HCT116 (cell line): ENCODE measurements at regions not wholly inside any gene's neighbourhood (a gene's known extent, or its start where the extent isn't known, plus 50 kb on each side); places are given as distances from the start of the nearest gene placed in this dataset.

ENCODE experiments used
- FOSL1 ChIP-seq: IDR thresholded peaks from 2 replicates; pipeline ENCODE4 v1.6.1; 2012; ENCODE audit warnings: low read depth
- POLR2A ChIP-seq: IDR thresholded peaks from 2 replicates; pipeline ENCODE4 v1.7.0; 2011; ENCODE audit warnings: borderline replicate concordance; ENCODE audit not compliant: insufficient read depth, insufficient read length; ENCODE audit errors: extremely low read depth
- SRF ChIP-seq: IDR thresholded peaks from 2 replicates; pipeline ENCODE4 v1.6.1; 2012; ENCODE audit warnings: low read depth
- ZNF274 ChIP-seq: fragments of 200-500 bp; sonication (Bioruptor generic); IDR thresholded peaks from 2 replicates; pipeline ENCODE4 v1.6.1; 2014; ENCODE audit warnings: mild to moderate bottlenecking, low read depth, low read length, inconsistent platforms
- TF ChIP-seq, protein P1 (sequence below), 3 experiments: fragments of 200-600 bp in 1 of 3; sonication (generic) in 1 of 3; IDR thresholded peaks in 2 of 3; conservative IDR thresholded peaks in 1 of 3; 2 replicates each; pipeline ENCODE4 v1.5.1; 2012 to 2017; ENCODE audit warnings: low read depth in 2 of 3, low read length in 2 of 3, antibody characterized with exemption in 1 of 3, borderline replicate concordance in 1 of 3, control low read depth in 1 of 3, mild to moderate bottlenecking in 1 of 3, mixed read lengths in 1 of 3, mixed run types in 1 of 3, moderate library complexity in 1 of 3; ENCODE audit not compliant: insufficient read depth in 1 of 3
- TF ChIP-seq, protein P2 (sequence below): IDR thresholded peaks from 2 replicates; pipeline ENCODE4 v1.6.1; 2012; ENCODE audit warnings: low read depth

DNA sequence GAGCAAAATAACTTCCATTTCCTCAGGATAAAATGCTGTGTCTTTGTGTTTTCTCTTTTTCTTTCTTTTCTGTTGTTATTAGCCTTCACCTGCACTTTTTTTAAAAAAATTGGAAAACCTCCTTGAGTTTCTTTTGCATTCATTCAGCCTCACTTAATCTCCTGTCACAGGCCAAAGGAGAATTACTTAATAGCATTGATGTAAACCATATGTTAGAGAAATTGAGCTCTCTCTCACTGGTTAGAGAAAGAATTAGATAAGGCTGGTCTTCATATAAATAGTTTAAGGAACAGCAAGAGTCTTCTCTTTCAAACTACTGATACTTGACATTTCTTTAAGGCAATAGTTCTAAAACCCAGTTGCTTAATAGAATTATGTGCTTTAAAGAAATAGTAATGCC, 564.2 kb downstream of the TFAP2B start:
- TF ChIP-seq, protein P1, sequence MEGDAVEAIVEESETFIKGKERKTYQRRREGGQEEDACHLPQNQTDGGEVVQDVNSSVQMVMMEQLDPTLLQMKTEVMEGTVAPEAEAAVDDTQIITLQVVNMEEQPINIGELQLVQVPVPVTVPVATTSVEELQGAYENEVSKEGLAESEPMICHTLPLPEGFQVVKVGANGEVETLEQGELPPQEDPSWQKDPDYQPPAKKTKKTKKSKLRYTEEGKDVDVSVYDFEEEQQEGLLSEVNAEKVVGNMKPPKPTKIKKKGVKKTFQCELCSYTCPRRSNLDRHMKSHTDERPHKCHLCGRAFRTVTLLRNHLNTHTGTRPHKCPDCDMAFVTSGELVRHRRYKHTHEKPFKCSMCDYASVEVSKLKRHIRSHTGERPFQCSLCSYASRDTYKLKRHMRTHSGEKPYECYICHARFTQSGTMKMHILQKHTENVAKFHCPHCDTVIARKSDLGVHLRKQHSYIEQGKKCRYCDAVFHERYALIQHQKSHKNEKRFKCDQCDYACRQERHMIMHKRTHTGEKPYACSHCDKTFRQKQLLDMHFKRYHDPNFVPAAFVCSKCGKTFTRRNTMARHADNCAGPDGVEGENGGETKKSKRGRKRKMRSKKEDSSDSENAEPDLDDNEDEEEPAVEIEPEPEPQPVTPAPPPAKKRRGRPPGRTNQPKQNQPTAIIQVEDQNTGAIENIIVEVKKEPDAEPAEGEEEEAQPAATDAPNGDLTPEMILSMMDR (IDR thresholded peaks at IDR 0.05 in 2 of 3, conservative IDR thresholded peaks at IDR 0.05 in 1 of 3; ENCODE audit: borderline replicate concordance in 1 of 3, insufficient read depth in 1 of 3, low read depth in 2 of 3, low read length in 2 of 3), result no peak
- TF ChIP-seq SRF (no peak), POLR2A (no peak), FOSL1 (no peak), ZNF274 (no peak)
- TF ChIP-seq, protein P2, sequence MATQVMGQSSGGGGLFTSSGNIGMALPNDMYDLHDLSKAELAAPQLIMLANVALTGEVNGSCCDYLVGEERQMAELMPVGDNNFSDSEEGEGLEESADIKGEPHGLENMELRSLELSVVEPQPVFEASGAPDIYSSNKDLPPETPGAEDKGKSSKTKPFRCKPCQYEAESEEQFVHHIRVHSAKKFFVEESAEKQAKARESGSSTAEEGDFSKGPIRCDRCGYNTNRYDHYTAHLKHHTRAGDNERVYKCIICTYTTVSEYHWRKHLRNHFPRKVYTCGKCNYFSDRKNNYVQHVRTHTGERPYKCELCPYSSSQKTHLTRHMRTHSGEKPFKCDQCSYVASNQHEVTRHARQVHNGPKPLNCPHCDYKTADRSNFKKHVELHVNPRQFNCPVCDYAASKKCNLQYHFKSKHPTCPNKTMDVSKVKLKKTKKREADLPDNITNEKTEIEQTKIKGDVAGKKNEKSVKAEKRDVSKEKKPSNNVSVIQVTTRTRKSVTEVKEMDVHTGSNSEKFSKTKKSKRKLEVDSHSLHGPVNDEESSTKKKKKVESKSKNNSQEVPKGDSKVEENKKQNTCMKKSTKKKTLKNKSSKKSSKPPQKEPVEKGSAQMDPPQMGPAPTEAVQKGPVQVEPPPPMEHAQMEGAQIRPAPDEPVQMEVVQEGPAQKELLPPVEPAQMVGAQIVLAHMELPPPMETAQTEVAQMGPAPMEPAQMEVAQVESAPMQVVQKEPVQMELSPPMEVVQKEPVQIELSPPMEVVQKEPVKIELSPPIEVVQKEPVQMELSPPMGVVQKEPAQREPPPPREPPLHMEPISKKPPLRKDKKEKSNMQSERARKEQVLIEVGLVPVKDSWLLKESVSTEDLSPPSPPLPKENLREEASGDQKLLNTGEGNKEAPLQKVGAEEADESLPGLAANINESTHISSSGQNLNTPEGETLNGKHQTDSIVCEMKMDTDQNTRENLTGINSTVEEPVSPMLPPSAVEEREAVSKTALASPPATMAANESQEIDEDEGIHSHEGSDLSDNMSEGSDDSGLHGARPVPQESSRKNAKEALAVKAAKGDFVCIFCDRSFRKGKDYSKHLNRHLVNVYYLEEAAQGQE, result no peak
